Neuronal stem cell (in vitro differentiated cells): ENCODE measurements at regions not wholly inside any gene's neighbourhood (a gene's known extent, or its start where the extent isn't known, plus 50 kb on each side); places are given as distances from the start of the nearest gene placed in this dataset.
"Not testable (repeated sequence)": the region's sequence is repeated elsewhere in the genome, so short reads cannot be mapped to it uniquely, and the experiment has no call there.

Experiments
- DNase-seq: peaks from one replicate; pipeline ENCODE4 v3.0.0-alpha.2; 2013; ENCODE audit warnings: low spot score
- H2AFZ ChIP-seq: one replicate; pipeline ENCODE4 v1.6.1; 2013; ENCODE audit warnings: mild to moderate bottlenecking, low read length, inconsistent platforms
- H2AK5ac ChIP-seq: 2 replicates; pipeline ENCODE4 v1.6.1; 2013; ENCODE audit warnings: low read depth, mild to moderate bottlenecking, inconsistent platforms, low read length, moderate library complexity, mixed read lengths
- H2BK120ac ChIP-seq: 2 replicates; pipeline ENCODE4 v1.6.1; 2013; ENCODE audit warnings: low read depth, mild to moderate bottlenecking, inconsistent platforms, low read length, moderate library complexity, mixed read lengths
- H2BK12ac ChIP-seq: one replicate; pipeline ENCODE4 v1.6.1; 2013; ENCODE audit warnings: low read length, inconsistent platforms
- H2BK15ac ChIP-seq: 2 replicates; pipeline ENCODE4 v1.6.1; 2013; ENCODE audit warnings: mild to moderate bottlenecking, low read length, inconsistent platforms, mixed read lengths
- H2BK5ac ChIP-seq: one replicate; pipeline ENCODE4 v1.6.1; 2013; ENCODE audit warnings: inconsistent platforms, mild to moderate bottlenecking, low read length, moderate library complexity
- H3K14ac ChIP-seq: one replicate; pipeline ENCODE4 v1.6.1; 2013; ENCODE audit warnings: low read length, inconsistent platforms
- H3K18ac ChIP-seq: 2 replicates; pipeline ENCODE4 v1.6.1; 2013; ENCODE audit warnings: low read length, inconsistent platforms
- H3K23ac ChIP-seq: 2 replicates; pipeline ENCODE4 v1.6.1; 2013; ENCODE audit warnings: low read depth, mild to moderate bottlenecking, mixed read lengths, low read length, inconsistent platforms; ENCODE audit not compliant: poor library complexity
- H3K27ac ChIP-seq: replicated peaks from 3 replicates; pipeline ENCODE4 v1.5.1; 2013; ENCODE audit warnings: low read length, inconsistent platforms
- H3K27me3 ChIP-seq, 3 experiments: 2 replicates each; pipeline ENCODE4 v1.6.1; 2013; ENCODE audit warnings: low read length in 3 of 3, mild to moderate bottlenecking in 2 of 3, inconsistent platforms in 1 of 3, low read depth in 1 of 3, mixed read lengths in 1 of 3, moderate library complexity in 1 of 3; ENCODE audit not compliant: control insufficient read depth in 3 of 3, insufficient read depth in 3 of 3
- H3K36me3 ChIP-seq, 2 donors: replicated peaks in 1 of 2; 2 replicates each; pipeline ENCODE4 v1.6.1; 2013; ENCODE audit warnings: low read length in 2 of 2; ENCODE audit not compliant: control insufficient read depth in 2 of 2, insufficient read depth in 2 of 2
- H3K4ac ChIP-seq: 2 replicates; pipeline ENCODE4 v1.6.1; 2013; ENCODE audit warnings: inconsistent platforms, mild to moderate bottlenecking, low read length, moderate library complexity
- H3K4me1 ChIP-seq, 2 donors: 1 replicate in 1 of 2; 2 replicates in 1 of 2; pipeline ENCODE4 v1.6.1; 2013; ENCODE audit warnings: low read length in 2 of 2, low read depth in 1 of 2; ENCODE audit not compliant: control insufficient read depth in 2 of 2, insufficient read depth in 1 of 2
- H3K4me2 ChIP-seq: one replicate; pipeline ENCODE4 v1.6.1; 2013; ENCODE audit warnings: mild to moderate bottlenecking, low read length, inconsistent platforms; ENCODE audit not compliant: insufficient read depth, poor library complexity, severe bottlenecking
- H3K4me3 ChIP-seq, 2 donors: 2 replicates each; pipeline ENCODE4 v1.5.1; 2013; ENCODE audit warnings: low read length in 2 of 2, mild to moderate bottlenecking in 2 of 2, inconsistent platforms in 1 of 2, moderate library complexity in 1 of 2
- H3K79me1 ChIP-seq: one replicate; pipeline ENCODE4 v1.6.1; 2013; ENCODE audit warnings: low read depth, mild to moderate bottlenecking, inconsistent platforms, low read length, moderate library complexity
- H3K9ac ChIP-seq: one replicate; pipeline ENCODE4 v1.6.1; 2013; ENCODE audit warnings: mild to moderate bottlenecking, low read depth, low read length, inconsistent platforms; ENCODE audit not compliant: poor library complexity
- H3K9me3 ChIP-seq, 2 donors: replicated peaks in 1 of 2; 2 replicates each; pipeline versions ENCODE3 to v1.6.1; 2013; ENCODE audit warnings: low read length in 2 of 2, mild to moderate bottlenecking in 2 of 2, inconsistent platforms in 1 of 2, low read depth in 1 of 2, mixed read lengths in 1 of 2, moderate library complexity in 1 of 2; ENCODE audit not compliant: control insufficient read depth in 2 of 2, insufficient read depth in 1 of 2
- H4K8ac ChIP-seq: one replicate; pipeline ENCODE4 v1.6.1; 2013; ENCODE audit warnings: low read depth, mild to moderate bottlenecking, inconsistent platforms, low read length, moderate library complexity
- H4K91ac ChIP-seq: one replicate; pipeline ENCODE4 v1.6.1; 2013; ENCODE audit warnings: low read length, low read depth, mild to moderate bottlenecking, inconsistent platforms; ENCODE audit not compliant: poor library complexity
- WGBS, 2 donors: extraction: QIAGEN DNeasy Blood & Tissue Kit; methylation state at CpG; one replicate each; pipeline ENCODE4 v1.1.7; 2013; ENCODE audit warnings: missing lambda C conversion rate in 2 of 2, mixed read lengths in 1 of 2; ENCODE audit not compliant: insufficient read length in 2 of 2, insufficient replicate concordance in 1 of 2; ENCODE audit errors: extremely low coverage in 2 of 2; 5-methylcytosine and 5-hydroxymethylcytosine counted together

GRCh38 chr4:53701260-53701659 lies 110.0 kb upstream of the LNX1 start:
- not testable (repeated sequence) for H3K4me3 ChIP-seq, H2AFZ ChIP-seq, H3K4me1 ChIP-seq, H3K27ac ChIP-seq, H3K36me3 ChIP-seq, H4K8ac ChIP-seq, H3K4ac ChIP-seq, H3K27me3 ChIP-seq, H2BK15ac ChIP-seq, H3K9me3 ChIP-seq, H2BK12ac ChIP-seq, H3K18ac ChIP-seq, H3K14ac ChIP-seq, H2BK5ac ChIP-seq, H3K4me2 ChIP-seq, DNase-seq, H3K79me1 ChIP-seq, H3K9ac ChIP-seq, H3K23ac ChIP-seq, H2BK120ac ChIP-seq, H2AK5ac ChIP-seq, H4K91ac ChIP-seq
- WGBS, 2 donors, result no CpG with 5 or more reads among the region's 6 CpGs

- H3K79me1 ChIP-seq, H2BK15ac ChIP-seq, H2AK5ac ChIP-seq, H3K4me2 ChIP-seq, H2BK12ac ChIP-seq, H3K23ac ChIP-seq, H2BK5ac ChIP-seq, H3K4me3 ChIP-seq, H2AFZ ChIP-seq, H3K27ac ChIP-seq, H3K9me3 ChIP-seq, DNase-seq, H3K14ac ChIP-seq, H3K4ac ChIP-seq, H3K4me1 ChIP-seq, H3K27me3 ChIP-seq, H2BK120ac ChIP-seq, H3K9ac ChIP-seq, H4K8ac ChIP-seq, H4K91ac ChIP-seq, H3K36me3 ChIP-seq, H3K18ac ChIP-seq: not testable (repeated sequence)
- no CpG with 5 or more reads among the region's 2 CpGs for WGBS, 2 donors
Observed at GRCh38 chr4:53699310-53699709, 108.0 kb upstream of the LNX1 start.

GRCh38 chr4:53697016-53697685 lies 105.9 kb upstream of the LNX1 start:
- no peak overlapping the region for H3K27ac ChIP-seq
- no peaks in the 10 kb centered on the region for H3K9me3 ChIP-seq
- no peak overlapping the region for H3K4me2 ChIP-seq
- H3K36me3 ChIP-seq, result no peaks in the 10 kb centered on the region
- no peak overlapping the region for H3K14ac ChIP-seq
- H3K4ac ChIP-seq, result no peak overlapping the region
- no peak overlapping the region for H3K18ac ChIP-seq
- H2BK5ac ChIP-seq, result no peak overlapping the region
- H2BK120ac ChIP-seq, result no peak overlapping the region
- no peak for DNase-seq
- H2BK12ac ChIP-seq, result no peak overlapping the region
- H3K79me1 ChIP-seq, result no peaks in the 10 kb centered on the region
- no peak overlapping the region for H2AFZ ChIP-seq
- no peak overlapping the region for H3K9ac ChIP-seq
- no peak overlapping the region for H3K23ac ChIP-seq
- H2BK15ac ChIP-seq, result no peak overlapping the region
- H4K91ac ChIP-seq, result no peak overlapping the region
- no peak overlapping the region for H3K4me3 ChIP-seq
- peaks cover 0 to 2% of the 10 kb centered on the region in 2 donors for H3K4me1 ChIP-seq
- H3K27me3 ChIP-seq, result no peaks in the 10 kb centered on the region
- H4K8ac ChIP-seq, result no peak overlapping the region
- H2AK5ac ChIP-seq, result no peak overlapping the region

GRCh38 chr4:53695540-53696463 lies 104.5 kb upstream of the LNX1 start:
- Histone ChIP-seq H3K4me3 (no peak overlapping the region), H2AK5ac (no peak overlapping the region), H3K9me3 (no peaks in the 10 kb centered on the region), H3K4me2 (no peak overlapping the region), H3K4me1 (peaks cover 0 to 2% of the 10 kb centered on the region in 2 donors), H3K23ac (no peak overlapping the region), H2BK120ac (no peak overlapping the region), H4K8ac (no peak overlapping the region), H3K4ac (no peak overlapping the region), H4K91ac (no peak overlapping the region), H2BK12ac (no peak overlapping the region), H2AFZ (no peak overlapping the region), H3K36me3 (no peaks in the 10 kb centered on the region), H2BK5ac (no peak overlapping the region), H3K9ac (no peak overlapping the region), H3K14ac (no peak overlapping the region), H3K27ac (no peak overlapping the region), H2BK15ac (no peak overlapping the region), H3K27me3 (no peaks in the 10 kb centered on the region), H3K18ac (no peak overlapping the region), H3K79me1 (no peaks in the 10 kb centered on the region)
- DNase-seq, result no peak
- no CpG with 5 or more reads among the region's 7 CpGs for WGBS, 2 donors
